ENCODE measurements at regions not wholly inside any gene's neighbourhood (a gene's known extent, or its start where the extent isn't known, plus 50 kb on each side); places are given as distances from the start of the nearest gene placed in this dataset.

DNA sequence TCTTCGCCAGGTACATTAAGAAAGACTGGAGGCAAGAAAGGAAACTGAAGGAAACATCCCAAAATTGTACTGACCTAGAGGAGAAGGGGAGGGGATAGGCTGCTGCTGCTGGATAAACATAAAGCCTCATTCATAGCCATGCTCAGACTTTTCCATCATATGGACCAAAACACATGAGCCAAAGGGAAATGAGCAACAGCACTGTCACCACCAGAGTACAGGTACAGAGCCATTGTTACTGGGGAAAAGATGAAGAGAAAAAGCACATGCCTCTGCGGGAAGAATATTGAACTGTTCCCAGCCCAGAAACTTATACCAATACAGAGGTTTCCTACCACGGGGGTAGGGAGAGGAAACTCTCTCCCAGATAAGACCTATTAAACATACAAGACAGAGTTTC, 861.9 kb downstream of the NTRK3 start:
- no peak overlapping the region for H3K27ac Mint-ChIP-seq
- intact Hi-C loops (cut with micrococcal nuclease), result no loop called here
- TF ChIP-seq, protein P1, sequence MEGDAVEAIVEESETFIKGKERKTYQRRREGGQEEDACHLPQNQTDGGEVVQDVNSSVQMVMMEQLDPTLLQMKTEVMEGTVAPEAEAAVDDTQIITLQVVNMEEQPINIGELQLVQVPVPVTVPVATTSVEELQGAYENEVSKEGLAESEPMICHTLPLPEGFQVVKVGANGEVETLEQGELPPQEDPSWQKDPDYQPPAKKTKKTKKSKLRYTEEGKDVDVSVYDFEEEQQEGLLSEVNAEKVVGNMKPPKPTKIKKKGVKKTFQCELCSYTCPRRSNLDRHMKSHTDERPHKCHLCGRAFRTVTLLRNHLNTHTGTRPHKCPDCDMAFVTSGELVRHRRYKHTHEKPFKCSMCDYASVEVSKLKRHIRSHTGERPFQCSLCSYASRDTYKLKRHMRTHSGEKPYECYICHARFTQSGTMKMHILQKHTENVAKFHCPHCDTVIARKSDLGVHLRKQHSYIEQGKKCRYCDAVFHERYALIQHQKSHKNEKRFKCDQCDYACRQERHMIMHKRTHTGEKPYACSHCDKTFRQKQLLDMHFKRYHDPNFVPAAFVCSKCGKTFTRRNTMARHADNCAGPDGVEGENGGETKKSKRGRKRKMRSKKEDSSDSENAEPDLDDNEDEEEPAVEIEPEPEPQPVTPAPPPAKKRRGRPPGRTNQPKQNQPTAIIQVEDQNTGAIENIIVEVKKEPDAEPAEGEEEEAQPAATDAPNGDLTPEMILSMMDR (IDR thresholded peaks at IDR 0.05), result no peak
- Histone ChIP-seq H3K36me3 (ENCODE audit: control insufficient read depth, insufficient read depth, low read length) (no peaks in the 10 kb centered on the region), H3K4me1 (ENCODE audit: control insufficient read depth, insufficient read depth, low read length) (no peaks in the 10 kb centered on the region), H3K4me3 (ENCODE audit: low read length) (no peak overlapping the region), H3K27ac (ENCODE audit: low read length) (no peak overlapping the region), H3K27me3 (ENCODE audit: control insufficient read depth, insufficient read depth, low read length) (no peaks in the 10 kb centered on the region), H3K9me3 (ENCODE audit: control insufficient read depth, insufficient read depth, low read length) (peaks cover 4% of the 10 kb centered on the region)
- WGBS (ENCODE audit: insufficient coverage), result 100% methylated on average over 2 of the region's 3 CpGs
- no peak overlapping the region for H3K4me3 Mint-ChIP-seq
- ATAC-seq, result no peak
- H3K4me1 Mint-ChIP-seq, result no peaks in the 10 kb centered on the region
- no peaks in the 10 kb centered on the region for H3K36me3 Mint-ChIP-seq
- no peaks in the 10 kb centered on the region for H3K27me3 Mint-ChIP-seq (ENCODE audit: low read depth in 2 of 2)
- no peak for DNase-seq
- H3K9me3 Mint-ChIP-seq, result peaks cover 7 to 10% of the 10 kb centered on the region in 2 donors

DNA sequence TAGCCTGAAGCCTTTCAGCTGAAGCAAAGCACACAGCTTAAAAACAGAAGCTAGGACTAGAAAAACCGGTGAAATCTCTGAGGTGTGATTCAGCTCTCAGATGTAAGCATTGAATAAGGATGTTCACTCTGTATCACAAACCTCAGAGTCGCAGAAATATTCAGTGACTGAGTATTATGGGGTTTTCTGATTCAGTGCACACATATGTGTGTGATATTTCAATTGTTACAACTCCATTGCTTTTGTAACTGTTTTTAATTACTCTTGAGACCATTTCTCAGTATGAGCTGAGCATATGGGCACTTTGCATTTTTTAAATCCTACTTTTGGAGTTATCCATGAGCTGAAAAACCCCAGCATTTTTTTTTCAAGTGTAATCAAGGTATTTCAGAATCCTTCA, 868.8 kb downstream of the NTRK3 start:
- intact Hi-C loops (cut with micrococcal nuclease), result no loop called here
- Histone ChIP-seq H3K4me1 (ENCODE audit: control insufficient read depth, insufficient read depth, low read length) (no peaks in the 10 kb centered on the region), H3K9me3 (ENCODE audit: control insufficient read depth, insufficient read depth, low read length) (no peaks in the 10 kb centered on the region), H3K27ac (ENCODE audit: low read length) (no peak overlapping the region), H3K36me3 (ENCODE audit: control insufficient read depth, insufficient read depth, low read length) (no peaks in the 10 kb centered on the region), H3K27me3 (ENCODE audit: control insufficient read depth, insufficient read depth, low read length) (no peaks in the 10 kb centered on the region), H3K4me3 (ENCODE audit: low read length) (no peak overlapping the region)
- Mint-ChIP-seq H3K4me1 (no peaks in the 10 kb centered on the region), H3K36me3 (no peaks in the 10 kb centered on the region), H3K27me3 (ENCODE audit: low read depth in 2 of 2) (no peaks in the 10 kb centered on the region), H3K27ac (no peak overlapping the region), H3K4me3 (no peak overlapping the region), H3K9me3 (peaks cover 9 to 13% of the 10 kb centered on the region in 2 donors)
- ATAC-seq (no peak), DNase-seq (no peak)
- WGBS (ENCODE audit: insufficient coverage), result 100% methylated on average over 2 of the region's 2 CpGs
- TF ChIP-seq, protein P1 (IDR thresholded peaks at IDR 0.05), result no peak

DNA sequence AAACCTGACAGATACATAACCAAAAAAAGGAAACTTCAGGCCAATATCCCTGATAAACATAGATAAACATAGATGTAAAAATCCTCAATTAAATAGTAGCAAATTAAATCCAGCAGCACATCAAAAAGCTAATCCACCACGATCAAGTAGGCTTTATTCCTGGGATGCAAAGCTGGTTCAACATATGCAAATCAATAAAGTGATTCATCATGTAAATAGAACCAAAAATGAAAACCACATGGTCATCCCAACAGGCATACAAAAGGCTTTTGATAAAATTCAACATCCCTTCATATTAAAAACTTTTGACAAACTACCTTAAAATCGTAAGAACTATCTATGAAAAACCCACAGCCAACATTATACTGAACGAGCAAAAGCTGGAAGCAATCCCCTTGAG, 882.2 kb downstream of the NTRK3 start:
- no peaks in the 10 kb centered on the region for H3K4me1 Mint-ChIP-seq
- no peak for DNase-seq
- no peak overlapping the region for H3K27ac Mint-ChIP-seq
- peaks cover 9 to 12% of the 10 kb centered on the region in 2 donors for H3K9me3 Mint-ChIP-seq
- Histone ChIP-seq H3K4me1 (ENCODE audit: control insufficient read depth, insufficient read depth, low read length) (no peaks in the 10 kb centered on the region), H3K4me3 (ENCODE audit: low read length) (no peak overlapping the region), H3K9me3 (ENCODE audit: control insufficient read depth, insufficient read depth, low read length) (no peaks in the 10 kb centered on the region), H3K36me3 (ENCODE audit: control insufficient read depth, insufficient read depth, low read length) (no peaks in the 10 kb centered on the region), H3K27ac (ENCODE audit: low read length) (no peak overlapping the region), H3K27me3 (ENCODE audit: control insufficient read depth, insufficient read depth, low read length) (no peaks in the 10 kb centered on the region)
- no peak overlapping the region for H3K4me3 Mint-ChIP-seq
- no peak for ATAC-seq
- intact Hi-C loops (cut with micrococcal nuclease), result no loop called here
- WGBS (ENCODE audit: insufficient coverage), result 59% methylated on average over 3 of the region's 3 CpGs
- TF ChIP-seq, protein P1 (IDR thresholded peaks at IDR 0.05), result no peak
- no peaks in the 10 kb centered on the region for H3K36me3 Mint-ChIP-seq
- no peaks in the 10 kb centered on the region for H3K27me3 Mint-ChIP-seq (ENCODE audit: low read depth in 2 of 2)

DNA sequence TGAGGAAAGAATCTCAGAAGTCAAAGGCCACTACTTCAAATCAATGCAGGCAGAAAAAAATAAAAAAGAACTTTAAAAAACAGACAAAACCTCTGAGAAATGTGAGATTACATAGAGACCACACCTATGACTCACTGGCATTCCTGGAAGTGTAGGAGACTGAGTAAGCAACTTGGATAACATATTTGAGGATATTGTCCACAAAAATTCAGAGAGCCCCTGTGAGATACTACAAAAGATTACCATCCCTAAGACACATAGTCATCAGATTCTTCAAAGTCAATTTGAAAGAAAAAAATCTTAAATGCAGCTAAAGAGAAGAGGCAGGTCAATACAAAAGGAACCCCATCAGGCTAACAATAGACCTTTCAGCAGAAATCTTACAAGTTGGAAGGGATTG, 887.3 kb downstream of the NTRK3 start:
- no peak overlapping the region for H3K27ac ChIP-seq (ENCODE audit: low read length)
- Mint-ChIP-seq H3K27me3 (ENCODE audit: low read depth in 2 of 2) (no peaks in the 10 kb centered on the region), H3K36me3 (no peaks in the 10 kb centered on the region), H3K9me3 (peaks cover 8 to 11% of the 10 kb centered on the region in 2 donors), H3K4me3 (no peak overlapping the region), H3K27ac (no peak overlapping the region), H3K4me1 (no peaks in the 10 kb centered on the region)
- intact Hi-C loops (cut with micrococcal nuclease), result no loop called here
- ATAC-seq, result no peak
- TF ChIP-seq, protein P1 (IDR thresholded peaks at IDR 0.05), result no peak
- no peak overlapping the region for H3K4me3 ChIP-seq (ENCODE audit: low read length)
- H3K9me3 ChIP-seq (ENCODE audit: control insufficient read depth, insufficient read depth, low read length), result no peaks in the 10 kb centered on the region
- no peak for DNase-seq
- H3K4me1 ChIP-seq (ENCODE audit: control insufficient read depth, insufficient read depth, low read length), result no peaks in the 10 kb centered on the region
- H3K27me3 ChIP-seq (ENCODE audit: control insufficient read depth, insufficient read depth, low read length), result no peaks in the 10 kb centered on the region
- H3K36me3 ChIP-seq (ENCODE audit: control insufficient read depth, insufficient read depth, low read length), result no peaks in the 10 kb centered on the region

All from natural killer cell (primary cell).